Dermis microvascular lymphatic vessel endothelial cell (primary cell): ENCODE measurements at regions not wholly inside any gene's neighbourhood (a gene's known extent, or its start where the extent isn't known, plus 50 kb on each side); places are given as distances from the start of the nearest gene placed in this dataset.
A peak's percentile ranks its signal among the peaks of the same experiment; 100 is the strongest.
"Not testable (repeated sequence)": the region's sequence is repeated elsewhere in the genome, so short reads cannot be mapped to it uniquely, and the experiment has no call there.

Source experiments
- DNase-seq, 2 donors: peaks; one replicate each; pipeline versions ENCODE4 v3.0.0 to v3.0.0-alpha.2; 2010; ENCODE audit warnings: low read depth in 2 of 2

DNA sequence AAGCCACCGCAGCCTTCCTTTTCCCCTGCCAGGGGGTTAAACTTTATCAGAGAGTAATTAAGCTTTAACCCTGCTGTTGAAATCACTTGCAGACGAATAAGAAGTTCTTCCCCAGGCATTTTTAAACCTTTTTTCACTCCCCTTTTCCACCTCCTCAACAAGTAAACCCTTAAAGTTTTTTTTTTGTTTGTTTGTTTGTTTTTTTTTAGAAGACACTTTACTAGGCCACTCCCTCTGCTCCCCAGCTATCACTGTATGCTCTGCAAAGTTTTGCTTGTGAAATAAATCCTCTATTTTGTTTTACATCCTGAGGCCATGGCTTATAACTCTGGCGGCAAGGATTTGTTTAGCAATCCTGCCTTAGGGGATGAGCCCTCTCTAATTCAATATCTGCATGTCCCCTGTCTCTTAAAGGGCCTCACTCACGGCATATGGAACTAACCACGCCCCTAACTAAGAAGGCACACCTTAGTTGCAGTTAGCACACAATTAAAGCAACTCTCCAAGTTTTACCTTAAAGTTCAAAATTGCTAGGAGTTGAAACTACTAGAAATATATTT is 1354.7 kb upstream of the LRRTM3 start:
- no peak for DNase-seq

DNA sequence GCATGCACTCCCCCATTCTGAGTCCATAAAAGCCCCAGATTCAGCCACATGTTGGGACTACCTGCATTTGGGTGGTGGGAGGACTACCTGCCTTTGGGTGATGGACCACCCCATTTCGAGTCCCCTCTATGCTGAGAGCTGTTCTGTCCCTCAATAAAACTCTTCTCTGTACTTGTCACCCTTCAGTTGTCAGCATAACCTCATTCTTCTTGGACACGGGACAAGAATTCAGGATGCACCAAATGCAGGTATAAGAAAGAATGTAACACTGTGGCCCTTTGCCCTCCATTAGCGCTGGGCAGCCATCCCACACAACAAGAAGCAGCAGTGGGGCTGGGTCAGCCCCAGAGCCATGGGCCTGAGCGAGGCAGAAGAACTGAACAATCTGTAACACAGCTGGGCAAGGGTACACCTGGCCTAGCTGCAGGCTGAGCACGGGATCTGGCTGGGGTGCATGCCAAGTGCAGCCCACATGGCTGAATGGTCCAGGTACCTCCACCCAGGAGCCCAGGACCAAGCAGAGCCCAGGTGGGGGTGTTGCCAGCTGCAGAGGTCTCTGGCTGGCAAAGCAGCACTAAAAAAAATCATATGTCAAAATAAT is 1344.3 kb upstream of the LRRTM3 start:
- DNase-seq: no peak

DNA sequence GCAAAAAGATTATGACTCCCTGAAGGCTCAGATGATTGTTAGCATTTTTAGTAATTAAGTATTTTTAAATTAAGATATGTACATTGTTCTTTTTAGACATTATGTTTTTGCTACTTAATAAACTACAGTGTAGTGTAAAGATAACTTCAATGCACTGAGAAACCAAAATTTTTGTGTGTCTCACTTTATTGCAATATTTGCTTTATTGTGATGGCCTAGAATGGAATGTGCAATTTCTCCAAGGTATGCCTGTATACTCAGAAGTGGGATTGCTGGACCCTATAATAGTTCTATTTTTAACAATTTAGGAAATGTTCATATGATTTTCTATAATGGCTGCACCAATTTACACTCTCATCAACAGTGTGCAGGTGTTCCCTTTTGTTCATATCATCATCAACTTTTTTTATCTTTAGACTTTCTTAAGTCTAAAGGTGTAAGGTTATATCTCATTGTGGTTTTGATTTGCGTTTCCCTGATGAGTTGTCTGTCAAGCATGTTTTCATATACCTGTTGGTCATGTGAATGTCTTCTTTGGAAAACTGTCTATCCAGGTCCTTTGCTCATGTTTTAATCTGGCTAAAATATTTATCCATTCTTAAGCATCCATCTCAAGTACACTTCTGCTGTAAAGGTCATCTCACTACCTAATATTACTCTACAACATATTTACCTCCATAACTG is 1323.5 kb upstream of the LRRTM3 start:
- DNase-seq: no peak

DNA sequence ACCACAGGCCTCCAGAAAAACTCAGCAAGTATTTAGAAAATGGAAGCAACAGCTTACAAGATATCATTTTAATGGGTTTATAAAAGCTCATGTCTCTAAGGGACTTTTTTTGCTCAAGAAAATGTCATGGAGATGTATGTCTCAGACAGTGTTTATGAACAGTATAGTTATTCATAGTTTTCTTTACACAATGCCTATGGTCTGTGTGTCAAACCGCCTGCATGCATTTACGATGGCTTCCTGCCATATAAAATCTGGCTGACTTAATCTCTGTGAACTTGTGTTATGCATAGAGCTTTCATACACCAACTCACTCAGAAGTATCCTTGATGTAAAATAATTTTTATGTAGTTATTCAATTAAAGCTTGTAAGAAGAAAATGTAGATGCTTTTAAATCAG is 1314.2 kb upstream of the LRRTM3 start:
- DNase-seq: no peak

DNA sequence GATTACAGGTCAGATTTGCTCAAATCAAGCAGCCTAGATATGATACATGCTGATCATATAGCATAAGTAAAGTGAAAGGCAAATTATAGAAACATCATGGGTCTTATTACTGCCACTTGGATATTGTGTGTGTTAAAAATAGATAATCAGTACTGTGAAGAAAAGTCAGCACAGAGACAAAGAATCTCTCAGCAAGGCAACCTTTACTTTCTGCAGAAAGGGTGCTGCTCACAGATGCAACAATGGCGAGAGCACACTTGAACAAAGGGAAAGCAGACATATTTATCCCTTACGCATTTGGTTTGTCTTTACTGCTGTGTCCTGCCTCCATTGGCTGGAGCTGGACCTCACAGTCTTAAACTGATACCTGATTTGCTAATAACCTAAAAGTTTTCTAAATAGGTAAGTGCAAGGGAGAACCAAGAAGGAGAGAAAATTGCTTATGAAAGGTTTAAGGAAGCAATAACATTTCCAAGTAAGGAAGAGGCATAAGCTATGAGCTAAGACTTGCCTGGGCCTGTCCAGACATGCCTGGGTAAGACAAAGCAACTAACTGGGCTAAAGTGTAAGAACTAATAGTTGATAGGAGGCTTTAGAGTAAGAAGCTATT is 1310.8 kb upstream of the LRRTM3 start:
- no peak for DNase-seq

DNA sequence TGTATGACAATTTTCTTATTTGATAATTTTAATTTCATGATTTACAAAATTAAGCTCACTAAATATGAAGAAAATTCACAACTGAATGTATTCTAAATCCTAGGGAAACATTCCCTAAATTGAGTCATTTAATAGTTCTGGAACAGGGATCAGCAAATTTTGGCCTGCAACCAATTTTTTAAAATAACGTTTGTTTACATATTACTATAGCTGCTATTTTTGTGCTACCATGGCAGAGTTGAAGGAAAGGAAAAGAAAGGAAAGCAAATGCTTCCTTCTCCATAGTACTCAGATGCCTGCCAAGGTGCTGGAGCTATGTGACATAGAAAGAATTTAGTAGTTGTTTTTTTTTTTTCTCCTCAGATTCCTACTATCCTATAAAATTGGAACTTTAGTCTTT is 1307.7 kb upstream of the LRRTM3 start:
- peak in 1 of 2 donors; percentile 28 for DNase-seq

DNA sequence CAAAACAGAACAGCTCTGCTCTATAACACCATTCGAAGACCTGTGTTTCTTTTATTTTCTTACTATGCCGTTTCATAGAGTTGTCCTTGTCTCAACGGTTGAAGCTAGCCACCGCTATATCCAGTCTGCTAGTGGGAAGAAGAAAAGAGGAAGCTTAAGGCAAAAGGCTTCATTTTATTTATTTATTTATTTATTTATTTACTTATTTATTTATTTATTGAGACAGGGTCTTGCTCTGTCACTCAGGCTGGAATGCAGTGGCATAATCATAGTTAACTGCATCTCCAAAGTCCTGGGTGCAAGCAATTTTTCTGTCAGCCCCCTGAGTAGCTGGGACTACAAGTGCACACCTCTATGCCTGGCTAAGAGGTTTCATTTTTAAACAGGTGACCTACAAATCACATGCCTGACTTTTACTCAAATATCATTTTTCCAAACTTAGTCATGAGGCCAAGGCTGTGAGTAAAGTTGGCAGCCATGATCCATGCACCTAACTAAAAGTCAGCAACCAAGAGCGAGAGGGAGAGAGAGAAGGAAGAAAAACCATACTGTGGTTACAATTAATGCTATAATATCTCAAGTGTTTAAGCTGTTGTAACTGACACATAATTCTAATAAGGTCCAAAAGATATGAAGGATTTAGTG is 1305.3 kb upstream of the LRRTM3 start:
- DNase-seq: no peak

DNA sequence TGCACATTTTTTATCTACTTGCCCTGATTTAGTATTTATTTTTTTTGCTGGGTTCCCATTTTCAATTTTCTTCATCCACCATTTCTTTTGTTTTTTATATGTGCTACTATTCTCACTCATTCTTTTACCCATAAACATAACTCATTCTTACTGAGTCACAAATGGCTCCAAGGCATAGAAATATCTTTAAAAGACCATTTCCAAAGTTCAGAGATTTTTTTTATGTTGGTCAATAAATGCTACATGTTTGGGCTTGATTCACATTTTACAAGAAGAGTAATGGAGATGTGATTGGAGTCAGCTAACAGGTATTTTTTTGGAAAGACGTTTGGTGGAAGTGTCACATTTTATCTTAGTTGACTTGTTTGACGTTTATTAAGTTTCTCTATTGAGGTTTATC is 1303.2 kb upstream of the LRRTM3 start:
- no peak for DNase-seq

DNA sequence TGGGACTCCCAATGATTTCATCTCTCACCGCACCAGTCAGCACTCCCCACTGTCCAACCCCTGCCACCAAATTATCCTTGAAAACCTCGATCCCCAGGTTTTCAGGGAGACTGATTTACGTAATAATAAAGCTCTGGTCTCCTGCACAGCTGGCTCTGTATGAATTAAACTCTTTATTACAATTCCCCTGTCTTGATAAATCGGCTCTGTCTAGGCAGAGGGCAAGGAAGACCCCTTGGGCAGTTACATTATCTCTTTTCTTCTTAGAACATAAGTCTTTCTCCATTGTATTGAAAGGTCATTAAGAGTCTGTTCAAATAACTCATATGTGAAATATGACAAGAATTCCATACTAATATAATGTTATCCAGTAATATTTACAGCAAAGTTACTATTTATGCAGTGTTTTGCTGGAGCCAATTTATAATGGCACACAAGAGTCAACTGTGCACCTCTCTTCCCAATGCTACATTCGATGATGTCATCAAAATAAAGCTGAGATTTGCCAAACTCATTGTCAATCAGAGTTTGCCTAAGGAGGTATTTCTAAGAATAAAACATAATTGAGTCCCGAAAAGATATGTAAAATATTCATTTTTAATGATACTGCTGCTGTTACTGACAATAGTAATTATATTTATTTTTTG is 1297.2 kb upstream of the LRRTM3 start:
- DNase-seq: no peak

DNA sequence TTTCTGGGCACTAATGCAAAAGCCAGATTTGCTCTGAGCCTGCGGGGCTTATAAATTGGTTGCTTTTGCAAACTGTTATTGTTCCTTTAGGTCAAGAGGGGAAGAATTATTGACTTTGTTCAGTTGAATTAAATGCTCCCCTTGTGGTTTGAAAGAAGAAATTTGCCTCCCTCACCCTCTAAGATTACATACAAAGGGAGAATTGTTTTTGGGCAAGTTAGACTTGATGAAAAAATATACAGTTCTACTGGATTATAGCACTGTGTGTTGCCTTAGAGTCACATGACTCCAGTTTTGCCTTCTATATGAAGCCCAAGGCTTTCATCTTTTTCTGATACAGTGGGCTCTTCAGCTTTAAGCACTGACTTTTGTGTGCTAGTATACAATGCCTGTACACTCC is 1265.8 kb upstream of the LRRTM3 start:
- DNase-seq: no peak

DNA sequence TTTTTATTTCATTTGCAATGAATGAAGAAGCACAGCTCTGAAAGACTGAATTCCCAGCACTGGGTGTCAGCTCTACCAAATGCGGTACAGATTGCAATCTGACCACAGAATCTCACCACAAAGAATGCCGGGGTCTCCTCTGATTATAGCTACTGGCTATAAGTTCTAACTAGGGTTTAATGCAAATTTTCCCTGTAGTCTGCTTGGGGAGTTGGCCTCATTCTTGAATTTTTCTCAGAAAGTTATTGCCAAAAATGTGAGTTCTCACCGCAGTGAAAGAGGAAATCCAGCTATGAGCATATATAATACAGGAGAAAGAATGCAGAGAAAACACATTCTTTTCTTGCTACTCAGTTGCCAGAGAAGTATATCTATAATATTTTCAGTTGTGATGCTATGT is 1255.7 kb upstream of the LRRTM3 start:
- DNase-seq: no peak

DNA sequence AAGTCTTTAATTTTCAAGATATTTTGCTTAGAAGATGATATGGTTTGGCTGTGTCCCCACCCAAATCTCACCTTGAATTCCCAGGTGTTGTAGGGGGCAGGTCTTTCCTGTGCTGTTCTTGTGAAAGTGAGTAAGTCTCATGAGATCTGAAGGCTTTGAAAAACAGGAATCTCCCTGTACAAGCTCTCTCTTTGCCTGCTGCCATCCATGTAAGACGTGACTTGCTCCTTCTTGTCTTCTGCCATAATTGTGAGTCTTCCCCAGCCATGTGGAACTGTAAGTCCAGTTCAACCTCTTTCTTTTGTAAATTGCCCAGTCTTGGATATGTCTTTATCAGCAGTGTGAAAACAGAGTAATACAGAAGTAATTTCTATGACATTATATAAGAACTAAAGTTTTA is 1255.2 kb upstream of the LRRTM3 start:
- DNase-seq: not testable (repeated sequence)

DNA sequence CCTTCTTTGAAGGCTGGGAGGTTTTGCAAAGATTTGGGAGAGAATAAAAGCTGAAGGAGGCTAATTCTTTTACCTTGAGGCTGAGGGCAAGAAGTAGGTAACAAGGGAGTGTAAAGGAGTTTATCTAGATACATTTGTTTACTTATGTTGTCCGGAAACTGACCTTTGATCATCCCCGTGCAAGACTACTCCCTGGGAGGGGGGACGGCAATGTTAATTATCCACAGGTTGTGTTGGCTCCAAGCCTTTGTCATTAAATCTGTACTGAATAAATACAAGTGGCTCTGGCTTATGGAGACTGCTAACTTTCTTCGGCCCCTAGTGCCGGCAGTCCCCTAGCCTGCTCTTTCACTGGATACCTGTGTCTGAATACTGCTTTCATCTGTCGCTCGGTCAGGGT is 1250.6 kb upstream of the LRRTM3 start:
- no peak for DNase-seq

DNA sequence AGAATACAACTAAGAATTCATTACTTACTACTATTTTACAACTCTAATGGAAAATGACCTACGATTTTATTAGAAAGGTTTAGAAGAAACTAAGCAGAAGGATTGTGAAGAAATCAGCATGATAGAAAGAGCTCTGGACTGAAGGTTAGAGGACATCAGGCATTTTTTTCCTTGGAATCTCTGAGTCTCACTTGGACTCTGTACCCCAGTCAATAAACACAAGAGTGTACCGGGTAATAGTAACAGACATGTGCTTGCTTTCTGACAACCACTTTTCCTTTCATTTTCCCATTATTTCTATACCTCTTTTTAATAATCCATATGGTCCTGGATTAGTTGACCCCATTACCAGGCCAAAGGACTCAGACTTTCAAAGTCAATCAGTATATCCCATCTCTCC is 1240.9 kb upstream of the LRRTM3 start:
- no peak for DNase-seq

DNA sequence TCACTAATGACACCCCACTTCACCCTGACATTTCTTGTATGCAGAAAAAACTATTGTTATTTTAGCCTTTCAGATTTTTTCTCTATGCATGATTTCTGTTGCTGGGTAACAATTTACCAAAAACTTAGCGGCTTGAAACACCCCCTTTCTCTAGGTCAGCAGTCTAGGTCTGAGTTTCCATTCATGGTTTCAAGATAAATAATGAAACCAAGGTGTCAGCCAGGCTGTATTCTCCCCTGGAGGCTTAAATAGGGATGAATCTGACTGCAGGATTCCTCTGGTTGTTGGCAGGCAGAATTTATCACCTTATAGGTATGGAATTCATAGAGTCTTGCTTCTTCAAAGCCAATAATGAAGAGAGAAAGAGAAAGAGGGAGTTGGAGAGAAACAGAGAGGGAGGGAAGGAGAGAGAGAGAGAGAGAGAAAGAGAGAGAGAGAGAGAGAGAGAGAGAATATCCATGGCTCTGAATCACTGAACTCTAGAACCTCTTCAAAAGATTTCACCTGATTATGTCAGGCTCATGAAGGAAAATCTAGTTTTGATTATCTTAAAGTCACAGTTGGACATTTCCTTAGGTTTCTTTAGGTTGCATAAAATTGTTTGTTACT is 1224.6 kb upstream of the LRRTM3 start:
- no peak for DNase-seq

DNA sequence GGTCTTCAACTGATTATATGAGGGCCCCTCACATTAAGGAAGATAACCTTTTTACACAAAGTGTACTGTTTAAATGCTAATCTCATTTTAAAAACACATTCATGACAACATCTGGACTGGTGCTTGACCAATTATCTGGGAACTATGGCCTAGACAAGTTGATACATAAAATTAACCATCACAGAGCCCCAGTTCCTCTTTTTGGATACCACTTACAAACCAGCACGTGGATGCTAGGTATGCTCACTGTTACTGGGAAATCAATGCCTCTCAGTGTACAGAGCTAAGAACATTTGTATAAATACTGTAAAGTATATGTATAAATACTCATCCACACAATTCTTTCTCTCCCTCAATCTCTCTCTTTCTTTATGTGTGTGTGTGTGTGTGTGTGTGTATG is 1217.8 kb upstream of the LRRTM3 start:
- no peak for DNase-seq

DNA sequence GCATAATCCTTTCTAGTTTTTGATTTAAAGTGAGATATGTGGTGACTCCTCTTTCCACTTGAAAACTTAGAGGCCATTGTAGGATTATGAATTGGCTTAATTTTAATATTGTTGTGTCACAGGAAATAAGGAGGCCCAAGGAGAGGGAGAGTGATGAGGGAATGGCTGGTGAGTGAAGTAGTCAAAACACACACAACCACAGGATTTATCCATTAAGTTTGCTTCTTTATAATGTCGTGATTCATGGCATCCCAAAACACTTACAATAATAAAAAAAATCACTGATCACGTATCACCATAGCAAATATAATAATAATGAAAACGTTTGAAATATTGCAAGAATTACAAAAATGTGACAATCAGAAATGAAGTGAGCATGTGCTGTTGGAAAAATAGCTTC is 1215.5 kb upstream of the LRRTM3 start:
- DNase-seq: no peak

DNA sequence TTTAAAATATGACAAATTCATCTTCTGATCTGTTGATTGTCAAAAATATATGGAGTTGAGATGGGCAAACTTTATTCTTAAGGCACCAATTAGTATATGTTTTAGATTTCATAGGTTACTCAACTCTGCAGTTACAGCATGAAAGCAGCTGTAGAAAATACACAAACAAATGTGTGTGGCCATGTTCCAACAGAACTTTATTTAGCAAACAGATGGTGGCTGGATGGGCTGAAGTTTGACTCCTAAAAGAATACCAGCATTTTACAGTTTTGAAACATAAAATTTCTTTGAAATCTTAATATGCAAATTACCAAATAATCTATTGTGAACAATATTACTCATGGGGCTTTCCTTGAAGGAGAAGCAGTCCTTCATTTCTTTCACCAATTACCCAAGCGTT is 1206.0 kb upstream of the LRRTM3 start:
- no peak for DNase-seq

DNA sequence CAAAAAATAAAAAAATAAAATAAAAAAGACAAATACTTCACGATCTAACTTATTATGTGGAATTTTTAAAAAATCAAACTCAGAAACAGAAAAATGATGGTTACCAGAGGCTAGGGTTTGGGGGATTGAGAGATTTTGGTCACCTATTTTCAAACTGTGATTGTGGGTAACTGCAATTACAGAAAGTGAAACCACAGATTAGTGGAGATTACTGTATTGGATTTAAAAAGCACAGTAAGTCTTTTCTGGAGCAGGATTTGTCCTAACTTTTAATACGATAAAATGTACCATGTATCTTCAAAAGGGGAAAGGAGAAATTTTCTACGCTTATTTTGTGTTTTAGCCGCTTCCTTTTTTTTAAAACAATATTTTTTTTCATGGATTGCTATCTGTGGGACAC is 1204.9 kb upstream of the LRRTM3 start:
- DNase-seq: no peak

DNA sequence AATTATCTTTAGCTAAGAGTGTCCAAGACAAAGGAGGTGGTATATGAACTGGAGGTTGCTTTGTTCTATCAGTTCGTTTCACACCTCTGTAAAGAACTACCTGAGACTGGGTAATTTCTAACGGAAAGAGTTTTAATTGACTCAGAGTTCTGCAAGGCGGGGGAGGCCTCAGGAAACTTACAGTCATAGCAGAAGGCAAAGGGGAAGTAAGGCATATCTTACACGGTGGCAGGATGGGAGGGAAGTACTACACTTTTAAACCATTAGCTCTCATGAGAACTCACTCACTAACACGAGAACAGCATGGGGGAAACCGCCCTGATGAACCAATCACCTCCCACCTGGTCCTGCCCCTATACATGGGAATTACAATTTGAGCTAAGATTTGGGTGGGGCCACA is 1202.3 kb upstream of the LRRTM3 start:
- DNase-seq: no peak

DNA sequence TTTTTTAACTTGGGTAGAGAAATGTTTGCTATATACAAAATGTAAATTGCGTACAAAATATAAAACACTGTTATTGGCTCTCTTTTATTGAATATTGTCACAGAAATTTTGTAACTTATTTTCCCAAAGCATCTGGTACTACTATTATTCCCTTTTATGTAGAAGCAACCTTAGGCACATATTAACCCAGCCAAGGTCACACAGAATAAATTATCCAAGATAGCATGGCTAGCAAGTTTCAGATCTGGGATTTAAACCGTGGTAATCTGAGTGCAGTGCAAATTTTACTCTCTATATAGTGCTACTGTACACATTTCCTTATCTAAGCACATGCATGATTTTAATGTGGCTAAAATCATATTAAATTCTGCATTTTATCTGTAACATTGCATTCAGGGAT is 1190.5 kb upstream of the LRRTM3 start:
- no peak for DNase-seq

DNA sequence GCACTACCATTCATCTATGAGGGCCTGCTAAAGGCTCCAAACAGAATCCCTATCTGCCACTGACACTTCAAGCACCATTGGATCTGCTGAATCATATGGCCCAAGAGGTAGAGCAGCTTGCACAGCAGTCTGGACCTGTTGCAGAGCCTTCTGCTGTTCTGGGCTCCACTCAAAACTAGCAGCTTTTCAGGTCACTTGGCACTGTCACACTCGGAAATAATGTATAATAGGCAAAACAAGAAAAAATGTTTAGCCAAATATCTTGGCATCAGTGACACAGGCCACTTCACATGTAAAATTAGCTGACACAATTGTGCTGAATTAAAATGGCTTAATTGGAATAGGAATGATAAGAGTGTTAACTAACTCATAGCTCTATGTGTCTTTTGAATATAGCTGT is 1182.9 kb upstream of the LRRTM3 start:
- DNase-seq: no peak
